WTC11 (cell line): ENCODE measurements at regions not wholly inside any gene's neighbourhood (a gene's known extent, or its start where the extent isn't known, plus 50 kb on each side); places are given as distances from the start of the nearest gene placed in this dataset.
A peak's percentile ranks its signal among the peaks of the same experiment; 100 is the strongest.

ENCODE experiments used
- ATAC-seq: fragments of 200-7000 bp; cut with Tn5 transposase; 2 replicates; pipeline ENCODE4 v1.10.0; 2021; ENCODE audit warnings: mild to moderate bottlenecking, moderate library complexity
- CTCF ChIA-PET: fragments of 300-600 bp; sonication (Branson Sonifier 250); formaldehyde crosslinking; loops from one replicate; lab custom pipeline; 2021; ENCODE audit warnings: antibody characterized with exemption; lab: Charles Lee
- POLR2A ChIA-PET: fragments of 350-600 bp; sonication (Branson Sonifier 250); formaldehyde crosslinking; loops from one replicate; lab custom pipeline; 2021; ENCODE audit warnings: antibody characterized with exemption; lab: Charles Lee
- DNase-seq: peaks from one replicate; pipeline ENCODE4 v3.0.0; 2021; ENCODE audit warnings: low spot score
- H3K27ac Mint-ChIP-seq: 2 replicates; pipeline ENCODE4 v1.8.0; 2021; ENCODE audit warnings: mixed read lengths
- H3K27me3 Mint-ChIP-seq: 2 replicates; pipeline ENCODE4 v1.8.0; 2021; ENCODE audit warnings: low read depth, mild to moderate bottlenecking, moderate library complexity, mixed read lengths
- H3K36me3 Mint-ChIP-seq: 2 replicates; pipeline ENCODE4 v1.8.0; 2021; ENCODE audit warnings: mixed read lengths
- H3K4me1 Mint-ChIP-seq: 2 replicates; pipeline ENCODE4 v1.8.0; 2022; ENCODE audit warnings: mixed read lengths
- H3K4me3 Mint-ChIP-seq: 2 replicates; pipeline ENCODE4 v1.8.0; 2021; ENCODE audit warnings: mild to moderate bottlenecking, moderate library complexity, mixed read lengths
- H3K9me3 Mint-ChIP-seq: 2 replicates; pipeline ENCODE4 v1.8.0; 2021; ENCODE audit warnings: mixed read lengths
- ARID4B ChIP-seq: sonication (generic); formaldehyde crosslinking; IDR thresholded peaks from 2 replicates; pipeline ENCODE4 v1.8.0; 2023; ENCODE audit warnings: missing genetic modification reagents, mild to moderate bottlenecking, borderline replicate concordance
- IRF1 ChIP-seq: sonication (generic); formaldehyde crosslinking; IDR thresholded peaks from 2 replicates; pipeline ENCODE4 v1.8.0; 2023; ENCODE audit warnings: missing genetic modification reagents
- TEAD4 ChIP-seq: sonication (generic); formaldehyde crosslinking; IDR thresholded peaks from 2 replicates; pipeline ENCODE4 v1.8.0; 2022; ENCODE audit warnings: mild to moderate bottlenecking, missing genetic modification reagents
- TP53 ChIP-seq: sonication (generic); formaldehyde crosslinking; IDR thresholded peaks from 2 replicates; pipeline ENCODE4 v1.8.1; 2023; ENCODE audit warnings: mild to moderate bottlenecking, missing genetic modification reagents
- USF1 ChIP-seq: sonication (generic); formaldehyde crosslinking; IDR thresholded peaks from 2 replicates; pipeline ENCODE4 v1.8.0; 2022; ENCODE audit warnings: mild to moderate bottlenecking, missing genetic modification reagents
- ZNF219 ChIP-seq: sonication (generic); formaldehyde crosslinking; IDR thresholded peaks from 2 replicates; pipeline ENCODE4 v1.8.0; 2023; ENCODE audit warnings: missing genetic modification reagents, mild to moderate bottlenecking, borderline replicate concordance
- ZNF425 ChIP-seq: fragments of 250-450 bp; sonication (Bioruptor Pico); conservative IDR thresholded peaks from 2 replicates; pipeline ENCODE4 v1.9.0; 2021; ENCODE audit warnings: mild to moderate bottlenecking
- TF ChIP-seq, protein P1 (sequence below): sonication (generic); formaldehyde crosslinking; IDR thresholded peaks from 2 replicates; pipeline ENCODE4 v1.8.1; 2023; ENCODE audit warnings: mild to moderate bottlenecking, missing genetic modification reagents
- TF ChIP-seq, protein P2 (sequence below): fragments of 200-600 bp; IDR thresholded peaks from 2 replicates; pipeline ENCODE4 v1.8.0; 2022; ENCODE audit warnings: antibody characterized with exemption
- TF ChIP-seq, protein P3 (sequence below): fragments of 250-450 bp; sonication (Bioruptor Pico); IDR thresholded peaks from 2 replicates; pipeline ENCODE4 v1.8.0; 2021; ENCODE audit warnings: mild to moderate bottlenecking

DNA sequence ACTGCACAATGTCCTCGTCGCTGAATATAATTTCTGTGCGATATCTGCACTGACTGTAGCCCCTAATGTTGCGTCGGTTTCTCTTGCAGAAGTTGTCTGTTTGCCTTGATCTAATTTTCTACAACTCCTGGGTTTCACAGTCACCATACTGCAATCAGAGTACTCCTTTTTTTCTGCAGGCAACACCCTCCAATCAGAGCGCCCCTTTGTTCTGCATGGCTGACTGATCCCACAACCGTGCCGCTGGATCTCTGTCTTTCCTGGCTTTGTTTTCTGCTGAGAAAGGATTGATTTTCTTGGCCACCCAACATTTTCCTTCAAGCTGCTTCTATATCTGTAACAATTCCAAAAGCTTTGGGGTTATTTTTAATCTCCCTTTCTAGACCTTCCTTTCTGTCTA lies 182.2 kb upstream of the SMARCA2 start:
- Mint-ChIP-seq H3K4me1 (0 out of 2 replicates have a peak, but pooled peaks cover 3% of the 10 kb centered on the region), H3K27me3 (no peaks in the 10 kb centered on the region), H3K27ac (no peak overlapping the region), H3K36me3 (no peaks in the 10 kb centered on the region), H3K9me3 (no peaks in the 10 kb centered on the region), H3K4me3 (no peak overlapping the region)
- CTCF ChIA-PET: no interaction called here
- ATAC-seq (peak; percentile 70), DNase-seq (no peak)
- POLR2A ChIA-PET: no interaction called here
- TF ChIP-seq, protein P1, sequence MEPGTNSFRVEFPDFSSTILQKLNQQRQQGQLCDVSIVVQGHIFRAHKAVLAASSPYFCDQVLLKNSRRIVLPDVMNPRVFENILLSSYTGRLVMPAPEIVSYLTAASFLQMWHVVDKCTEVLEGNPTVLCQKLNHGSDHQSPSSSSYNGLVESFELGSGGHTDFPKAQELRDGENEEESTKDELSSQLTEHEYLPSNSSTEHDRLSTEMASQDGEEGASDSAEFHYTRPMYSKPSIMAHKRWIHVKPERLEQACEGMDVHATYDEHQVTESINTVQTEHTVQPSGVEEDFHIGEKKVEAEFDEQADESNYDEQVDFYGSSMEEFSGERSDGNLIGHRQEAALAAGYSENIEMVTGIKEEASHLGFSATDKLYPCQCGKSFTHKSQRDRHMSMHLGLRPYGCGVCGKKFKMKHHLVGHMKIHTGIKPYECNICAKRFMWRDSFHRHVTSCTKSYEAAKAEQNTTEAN (CRISPR knock-in tag): no peak
- TF ChIP-seq, protein P2, sequence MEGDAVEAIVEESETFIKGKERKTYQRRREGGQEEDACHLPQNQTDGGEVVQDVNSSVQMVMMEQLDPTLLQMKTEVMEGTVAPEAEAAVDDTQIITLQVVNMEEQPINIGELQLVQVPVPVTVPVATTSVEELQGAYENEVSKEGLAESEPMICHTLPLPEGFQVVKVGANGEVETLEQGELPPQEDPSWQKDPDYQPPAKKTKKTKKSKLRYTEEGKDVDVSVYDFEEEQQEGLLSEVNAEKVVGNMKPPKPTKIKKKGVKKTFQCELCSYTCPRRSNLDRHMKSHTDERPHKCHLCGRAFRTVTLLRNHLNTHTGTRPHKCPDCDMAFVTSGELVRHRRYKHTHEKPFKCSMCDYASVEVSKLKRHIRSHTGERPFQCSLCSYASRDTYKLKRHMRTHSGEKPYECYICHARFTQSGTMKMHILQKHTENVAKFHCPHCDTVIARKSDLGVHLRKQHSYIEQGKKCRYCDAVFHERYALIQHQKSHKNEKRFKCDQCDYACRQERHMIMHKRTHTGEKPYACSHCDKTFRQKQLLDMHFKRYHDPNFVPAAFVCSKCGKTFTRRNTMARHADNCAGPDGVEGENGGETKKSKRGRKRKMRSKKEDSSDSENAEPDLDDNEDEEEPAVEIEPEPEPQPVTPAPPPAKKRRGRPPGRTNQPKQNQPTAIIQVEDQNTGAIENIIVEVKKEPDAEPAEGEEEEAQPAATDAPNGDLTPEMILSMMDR: no peak
- TF ChIP-seq TEAD4 (CRISPR knock-in tag) (no peak), ARID4B (CRISPR knock-in tag) (no peak), TP53 (CRISPR knock-in tag) (no peak), ZNF219 (CRISPR knock-in tag) (no peak), ZNF425 (CRISPR knock-in tag) (no peak)
- TF ChIP-seq, protein P3, sequence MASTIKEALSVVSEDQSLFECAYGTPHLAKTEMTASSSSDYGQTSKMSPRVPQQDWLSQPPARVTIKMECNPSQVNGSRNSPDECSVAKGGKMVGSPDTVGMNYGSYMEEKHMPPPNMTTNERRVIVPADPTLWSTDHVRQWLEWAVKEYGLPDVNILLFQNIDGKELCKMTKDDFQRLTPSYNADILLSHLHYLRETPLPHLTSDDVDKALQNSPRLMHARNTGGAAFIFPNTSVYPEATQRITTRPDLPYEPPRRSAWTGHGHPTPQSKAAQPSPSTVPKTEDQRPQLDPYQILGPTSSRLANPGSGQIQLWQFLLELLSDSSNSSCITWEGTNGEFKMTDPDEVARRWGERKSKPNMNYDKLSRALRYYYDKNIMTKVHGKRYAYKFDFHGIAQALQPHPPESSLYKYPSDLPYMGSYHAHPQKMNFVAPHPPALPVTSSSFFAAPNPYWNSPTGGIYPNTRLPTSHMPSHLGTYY (CRISPR knock-in tag): no peak

GRCh38 chr9:1837453-1838084 lies 177.6 kb upstream of the SMARCA2 start:
- H3K4me1 Mint-ChIP-seq: peaks cover 12% of the 10 kb centered on the region
- ATAC-seq: peak; percentile 89
- TF ChIP-seq USF1 (CRISPR knock-in tag) (peak; percentile 39; the same call in 1 of the 2 replicates), IRF1 (no peak)
- TF ChIP-seq, protein P2: peak; percentile 54
- TF ChIP-seq, all 79 proteins: peak for 2
- no peaks in the 10 kb centered on the region for H3K36me3 Mint-ChIP-seq
- DNase-seq: peak; percentile 76
- H3K9me3 Mint-ChIP-seq: no peaks in the 10 kb centered on the region
- H3K4me3 Mint-ChIP-seq: no peak overlapping the region
- no peaks in the 10 kb centered on the region for H3K27me3 Mint-ChIP-seq
- CTCF ChIA-PET: interaction anchor here (0.6 to 2.2 kb wide), 35 partner anchors 8 to 384 kb away, joined by 3 to 30 read pairs (median 4); no protein-coding TSS in a partner anchor
- POLR2A ChIA-PET: interaction anchor here (1.2 kb wide), 1 partner anchor 105 kb away, joined by 3 read pairs; no protein-coding TSS in a partner anchor
- H3K27ac Mint-ChIP-seq: no peak overlapping the region
